ENCODE measurements at regions not wholly inside any gene's neighbourhood (a gene's known extent, or its start where the extent isn't known, plus 50 kb on each side); places are given as distances from the start of the nearest gene placed in this dataset.

DNA sequence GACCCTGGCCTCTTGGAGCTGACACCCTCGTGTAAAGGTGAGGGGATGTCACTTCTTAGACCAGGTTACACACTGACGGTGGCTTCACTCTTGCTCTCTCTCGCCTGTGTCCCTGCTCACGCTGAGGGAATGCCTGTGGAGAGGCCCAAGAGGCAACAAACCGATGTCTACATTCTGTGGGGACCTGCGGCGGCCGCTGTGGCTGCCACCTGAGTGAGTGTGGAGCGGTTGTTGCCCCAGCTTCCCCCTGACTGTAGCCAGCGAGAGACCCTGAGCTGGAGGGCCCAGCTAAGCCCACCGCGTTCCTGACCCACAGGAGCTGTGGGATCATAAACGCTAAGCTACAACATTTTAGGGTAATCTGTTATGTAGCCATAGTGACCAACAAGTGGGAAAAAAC, 55.7 kb upstream of the ASAP2 start:
- in situ Hi-C loops (cut with MboI) (no loop called here), intact Hi-C loops (cut with micrococcal nuclease; ENCODE audit: unreplicated experiment) (no loop called here)
- H2AFZ ChIP-seq (ENCODE audit: control insufficient read depth, low read depth, low read length) = no peak overlapping the region
- RAD21 ChIA-PET (ENCODE audit: unreplicated experiment) = no interaction called here
- peaks cover 0 to 1% of the 10 kb centered on the region in 2 experiments; a peak in 3 of 4 replicates for H3K27me3 ChIP-seq (replicated peaks in 1 of 2; ENCODE audit: control insufficient read depth in 2 of 2, insufficient read depth in 2 of 2, low read length in 1 of 2)
- no peak overlapping the region for H3K4me3 ChIP-seq
- H3K4me1 ChIP-seq (ENCODE audit: control insufficient read depth, insufficient read depth, low read length) = no peaks in the 10 kb centered on the region
- FAIRE-seq = no peak
- 40% methylated on average over 13 of the region's 13 CpGs for WGBS (ENCODE audit: insufficient coverage, insufficient replicate concordance, low lambda C conversion rate, missing lambda C conversion rate)
- H3K4me2 ChIP-seq (ENCODE audit: control insufficient read depth, insufficient read depth) = no peak overlapping the region
- no peak for DNase-seq (ENCODE audit: low read depth, low spot score)
- TF ChIP-seq, protein P1, sequence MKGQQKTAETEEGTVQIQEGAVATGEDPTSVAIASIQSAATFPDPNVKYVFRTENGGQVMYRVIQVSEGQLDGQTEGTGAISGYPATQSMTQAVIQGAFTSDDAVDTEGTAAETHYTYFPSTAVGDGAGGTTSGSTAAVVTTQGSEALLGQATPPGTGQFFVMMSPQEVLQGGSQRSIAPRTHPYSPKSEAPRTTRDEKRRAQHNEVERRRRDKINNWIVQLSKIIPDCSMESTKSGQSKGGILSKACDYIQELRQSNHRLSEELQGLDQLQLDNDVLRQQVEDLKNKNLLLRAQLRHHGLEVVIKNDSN (IDR thresholded peaks at IDR 0.05; ENCODE audit: borderline replicate concordance, extremely low read length, insufficient read depth, low read depth, low read length) = no peak
- no peak for TF ChIP-seq MXI1 (IDR thresholded peaks at IDR 0.05; ENCODE audit: low read depth, low read length)
- TF ChIP-seq, protein P2, sequence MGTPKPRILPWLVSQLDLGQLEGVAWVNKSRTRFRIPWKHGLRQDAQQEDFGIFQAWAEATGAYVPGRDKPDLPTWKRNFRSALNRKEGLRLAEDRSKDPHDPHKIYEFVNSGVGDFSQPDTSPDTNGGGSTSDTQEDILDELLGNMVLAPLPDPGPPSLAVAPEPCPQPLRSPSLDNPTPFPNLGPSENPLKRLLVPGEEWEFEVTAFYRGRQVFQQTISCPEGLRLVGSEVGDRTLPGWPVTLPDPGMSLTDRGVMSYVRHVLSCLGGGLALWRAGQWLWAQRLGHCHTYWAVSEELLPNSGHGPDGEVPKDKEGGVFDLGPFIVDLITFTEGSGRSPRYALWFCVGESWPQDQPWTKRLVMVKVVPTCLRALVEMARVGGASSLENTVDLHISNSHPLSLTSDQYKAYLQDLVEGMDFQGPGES (IDR thresholded peaks at IDR 0.05) = no peak
- TF ChIP-seq ZNF207 (IDR thresholded peaks at IDR 0.05; ENCODE audit: borderline replicate concordance) = no peak
- no peak for TF ChIP-seq PAX8 (IDR thresholded peaks at IDR 0.05)
- TF ChIP-seq JUNB (IDR thresholded peaks at IDR 0.05) = no peak
- H3K9ac ChIP-seq (ENCODE audit: control insufficient read depth, insufficient read depth, low read length) = no peak overlapping the region
- H3K36me3 ChIP-seq (ENCODE audit: control insufficient read depth in 2 of 2, insufficient read depth in 2 of 2, low read length in 1 of 2) = no peaks in the 10 kb centered on the region
- no peaks in the 10 kb centered on the region for H4K20me1 ChIP-seq (ENCODE audit: control insufficient read depth, insufficient read depth)
- SMC1A ChIA-PET (ENCODE audit: uncharacterized antibody, unreplicated experiment) = no interaction called here
- CTCF ChIA-PET = no interaction called here
- H3K9me3 ChIP-seq (replicated peaks; ENCODE audit: control insufficient read depth, insufficient read depth, low read length) = no peaks in the 10 kb centered on the region
- POLR2A ChIA-PET = no interaction called here
- ATAC-seq = no peak
- no peak overlapping the region for H3K27ac ChIP-seq (ENCODE audit: control insufficient read depth, insufficient read depth)
- BruUV-seq (replicated peaks) = no TSS peak
- no peaks in the 10 kb centered on the region for H3K79me2 ChIP-seq (ENCODE audit: control insufficient read depth, insufficient read depth, low read length)

DNA sequence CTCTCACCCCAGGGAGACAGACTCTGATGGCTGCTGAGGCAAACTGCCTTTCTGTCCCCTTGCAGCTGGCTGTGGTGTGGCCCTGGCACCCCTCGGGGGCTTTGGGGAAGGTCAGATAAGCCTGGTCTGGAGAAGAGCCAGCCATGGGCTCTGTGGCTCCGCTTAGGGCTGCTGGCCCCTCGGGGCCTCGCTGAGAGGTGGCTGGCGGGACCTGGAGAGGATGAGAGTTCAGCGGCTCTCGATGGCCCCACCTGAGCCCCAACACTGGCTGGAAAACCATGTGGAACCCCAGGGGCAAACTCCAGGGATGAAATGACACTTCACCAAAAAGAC, 56.1 kb upstream of the ASAP2 start:
- no peak overlapping the region for H3K4me3 ChIP-seq
- BruUV-seq (replicated peaks) = no TSS peak
- H3K27ac ChIP-seq (ENCODE audit: control insufficient read depth, insufficient read depth) = no peak overlapping the region
- in situ Hi-C loops (cut with MboI) (no loop called here), intact Hi-C loops (cut with micrococcal nuclease; ENCODE audit: unreplicated experiment) (no loop called here)
- no peaks in the 10 kb centered on the region for H4K20me1 ChIP-seq (ENCODE audit: control insufficient read depth, insufficient read depth)
- POLR2A ChIA-PET = no interaction called here
- no peaks in the 10 kb centered on the region for H3K79me2 ChIP-seq (ENCODE audit: control insufficient read depth, insufficient read depth, low read length)
- no peaks in the 10 kb centered on the region for H3K4me1 ChIP-seq (ENCODE audit: control insufficient read depth, insufficient read depth, low read length)
- H3K9ac ChIP-seq (ENCODE audit: control insufficient read depth, insufficient read depth, low read length) = no peak overlapping the region
- FAIRE-seq (no peak), ATAC-seq (no peak), DNase-seq (ENCODE audit: low read depth, low spot score) (no peak)
- H2AFZ ChIP-seq (ENCODE audit: control insufficient read depth, low read depth, low read length) = no peak overlapping the region
- RAD21 ChIA-PET (ENCODE audit: unreplicated experiment) = no interaction called here
- H3K36me3 ChIP-seq (ENCODE audit: control insufficient read depth in 2 of 2, insufficient read depth in 2 of 2, low read length in 1 of 2) = no peaks in the 10 kb centered on the region
- no peak overlapping the region for H3K4me2 ChIP-seq (ENCODE audit: control insufficient read depth, insufficient read depth)
- CTCF ChIA-PET = no interaction called here
- SMC1A ChIA-PET (ENCODE audit: uncharacterized antibody, unreplicated experiment) = no interaction called here
- WGBS (ENCODE audit: insufficient coverage, insufficient replicate concordance, low lambda C conversion rate, missing lambda C conversion rate) = 48% methylated on average over 7 of the region's 7 CpGs
- H3K27me3 ChIP-seq (replicated peaks in 1 of 2; ENCODE audit: control insufficient read depth in 2 of 2, insufficient read depth in 2 of 2, low read length in 1 of 2) = peaks cover 0 to 1% of the 10 kb centered on the region in 2 experiments; a peak in 3 of 4 replicates
- H3K9me3 ChIP-seq (replicated peaks; ENCODE audit: control insufficient read depth, insufficient read depth, low read length) = no peaks in the 10 kb centered on the region
- TF ChIP-seq MYC (IDR thresholded peaks at IDR 0.05; ENCODE audit: insufficient read depth, insufficient read length, insufficient replicate concordance, low read length, severe bottlenecking) = no peak
- no peak for TF ChIP-seq NFXL1 (IDR thresholded peaks at IDR 0.05; ENCODE audit: borderline replicate concordance)
- TF ChIP-seq HCFC1 (IDR thresholded peaks at IDR 0.05; ENCODE audit: low read length) = no peak
- no peak for TF ChIP-seq JUND (IDR thresholded peaks at IDR 0.05; ENCODE audit: low read depth, low read length)
- no peak for TF ChIP-seq FOXK2 (IDR thresholded peaks at IDR 0.05)
- no peak for TF ChIP-seq EZH2 (IDR thresholded peaks at IDR 0.05; ENCODE audit: borderline replicate concordance, control insufficient read depth, low read depth, low read length)
- no peak for TF ChIP-seq TCF12 (IDR thresholded peaks at IDR 0.05; ENCODE audit: low read depth, low read length)
- no peak for TF ChIP-seq YBX1 (IDR thresholded peaks at IDR 0.05)
- TF ChIP-seq TCF7 (IDR thresholded peaks at IDR 0.05; ENCODE audit: borderline replicate concordance) = no peak
- no peak for TF ChIP-seq ZBED1 (IDR thresholded peaks at IDR 0.05; ENCODE audit: borderline replicate concordance)
- TF ChIP-seq, protein P1 (IDR thresholded peaks at IDR 0.05; ENCODE audit: borderline replicate concordance, extremely low read length, insufficient read depth, low read depth, low read length) = no peak
